ENCODE measurements at regions not wholly inside any gene's neighbourhood (a gene's known extent, or its start where the extent isn't known, plus 50 kb on each side); places are given as distances from the start of the nearest gene placed in this dataset.

GRCh38 chr2:74738586-74738985 is 84.5 kb downstream of the SEMA4F start:
- intact Hi-C loops (cut with micrococcal nuclease; ENCODE audit: unreplicated experiment): no loop called here
- Histone ChIP-seq H3K4me1 (ENCODE audit: insufficient read depth, low read length, poor library complexity, severe bottlenecking) (peaks cover 39% of the 10 kb centered on the region), H3K36me3 (ENCODE audit: insufficient read depth, low read length, poor library complexity, severe bottlenecking) (no peaks in the 10 kb centered on the region), H3K27me3 (replicated peaks; ENCODE audit: insufficient read depth, low read depth, low read length, poor library complexity) (no peaks in the 10 kb centered on the region), H3K4me3 (ENCODE audit: low read depth, low read length, poor library complexity, severe bottlenecking) (no peak overlapping the region), H3K27ac (ENCODE audit: low read depth, low read length, poor library complexity, severe bottlenecking) (no peak overlapping the region), H3K9me3 (ENCODE audit: low read depth, low read length, poor library complexity, severe bottlenecking) (peaks cover 10% of the 10 kb centered on the region)
- no TSS peak for BruUV-seq (replicated peaks)
- ChIA-PET CTCF (no interaction called here), POLR2A (ENCODE audit: low non-redundant PET) (no interaction called here)
- no peak for DNase-seq (ENCODE audit: low spot score)
- TF ChIP-seq EZH2 (IDR thresholded peaks at IDR 0.05; ENCODE audit: borderline replicate concordance, low read depth, low read length, poor library complexity, severe bottlenecking) (no peak), CTCF (conservative IDR thresholded peaks at IDR 0.05; ENCODE audit: low read depth, low read length) (no peak)

GRCh38 chr2:74739129-74739528 is 85.1 kb downstream of the SEMA4F start:
- no peak for TF ChIP-seq CTCF (conservative IDR thresholded peaks at IDR 0.05; ENCODE audit: low read depth, low read length)
- no peak for TF ChIP-seq EZH2 (IDR thresholded peaks at IDR 0.05; ENCODE audit: borderline replicate concordance, low read depth, low read length, poor library complexity, severe bottlenecking)
- no TSS peak for BruUV-seq (replicated peaks)
- Histone ChIP-seq H3K36me3 (ENCODE audit: insufficient read depth, low read length, poor library complexity, severe bottlenecking) (no peaks in the 10 kb centered on the region), H3K27me3 (replicated peaks; ENCODE audit: insufficient read depth, low read depth, low read length, poor library complexity) (no peaks in the 10 kb centered on the region), H3K9me3 (ENCODE audit: low read depth, low read length, poor library complexity, severe bottlenecking) (peaks cover 10% of the 10 kb centered on the region), H3K27ac (ENCODE audit: low read depth, low read length, poor library complexity, severe bottlenecking) (no peak overlapping the region), H3K4me1 (ENCODE audit: insufficient read depth, low read length, poor library complexity, severe bottlenecking) (peaks cover 38% of the 10 kb centered on the region), H3K4me3 (ENCODE audit: low read depth, low read length, poor library complexity, severe bottlenecking) (no peak overlapping the region)
- DNase-seq (ENCODE audit: low spot score): no peak
- CTCF ChIA-PET: no interaction called here
- intact Hi-C loops (cut with micrococcal nuclease; ENCODE audit: unreplicated experiment): no loop called here
- POLR2A ChIA-PET (ENCODE audit: low non-redundant PET): no interaction called here

- H3K9me3 ChIP-seq (ENCODE audit: low read depth, low read length, poor library complexity, severe bottlenecking): peaks cover 10% of the 10 kb centered on the region
- TF ChIP-seq EZH2 (IDR thresholded peaks at IDR 0.05; ENCODE audit: borderline replicate concordance, low read depth, low read length, poor library complexity, severe bottlenecking) (no peak), CTCF (conservative IDR thresholded peaks at IDR 0.05; ENCODE audit: low read depth, low read length) (no peak)
- intact Hi-C loops (cut with micrococcal nuclease; ENCODE audit: unreplicated experiment): no loop called here
- no peak overlapping the region for H3K27ac ChIP-seq (ENCODE audit: low read depth, low read length, poor library complexity, severe bottlenecking)
- DNase-seq (ENCODE audit: low spot score): no peak
- CTCF ChIA-PET: no interaction called here
- POLR2A ChIA-PET (ENCODE audit: low non-redundant PET): no interaction called here
- no peaks in the 10 kb centered on the region for H3K27me3 ChIP-seq (replicated peaks; ENCODE audit: insufficient read depth, low read depth, low read length, poor library complexity)
- H3K36me3 ChIP-seq (ENCODE audit: insufficient read depth, low read length, poor library complexity, severe bottlenecking): no peaks in the 10 kb centered on the region
- no peak overlapping the region for H3K4me3 ChIP-seq (ENCODE audit: low read depth, low read length, poor library complexity, severe bottlenecking)
- no TSS peak for BruUV-seq (replicated peaks)
- peaks cover 31% of the 10 kb centered on the region for H3K4me1 ChIP-seq (ENCODE audit: insufficient read depth, low read length, poor library complexity, severe bottlenecking)
Observed at GRCh38 chr2:74739733-74740241, 85.7 kb downstream of the SEMA4F start.
